Vagina (tissue), 2 donors: ENCODE measurements at regions not wholly inside any gene's neighbourhood (a gene's known extent, or its start where the extent isn't known, plus 50 kb on each side); places are given as distances from the start of the nearest gene placed in this dataset.

Source experiments
- POLR2AphosphoS5 ChIP-seq, 2 donors: sonication (generic); formaldehyde crosslinking; IDR thresholded peaks; one replicate each; pipeline ENCODE4 v1.9.0; 2017; ENCODE audit warnings: antibody characterized with exemption in 2 of 2, mild to moderate bottlenecking in 2 of 2, low read depth in 1 of 2; ENCODE audit not compliant: insufficient read depth in 1 of 2
- TF ChIP-seq, protein P1 (sequence below), 3 experiments: fragments of 450-650 bp in 2 of 3; fragments of 200-600 bp in 1 of 3; sonication (generic) in 1 of 3; IDR thresholded peaks; one replicate each; pipeline ENCODE4 v1.5.1; 2017 to 2019; ENCODE audit warnings: antibody characterized with exemption in 3 of 3, mild to moderate bottlenecking in 2 of 3, moderate library complexity in 2 of 3

GRCh38 chr9:126162611-126163381 is 163.8 kb upstream of the MVB12B start:
- TF ChIP-seq POLR2AphosphoS5 (IDR thresholded peaks at IDR 0.05; ENCODE audit: insufficient read depth in 1 of 2, low read depth in 1 of 2) = no peak
- TF ChIP-seq, protein P1, sequence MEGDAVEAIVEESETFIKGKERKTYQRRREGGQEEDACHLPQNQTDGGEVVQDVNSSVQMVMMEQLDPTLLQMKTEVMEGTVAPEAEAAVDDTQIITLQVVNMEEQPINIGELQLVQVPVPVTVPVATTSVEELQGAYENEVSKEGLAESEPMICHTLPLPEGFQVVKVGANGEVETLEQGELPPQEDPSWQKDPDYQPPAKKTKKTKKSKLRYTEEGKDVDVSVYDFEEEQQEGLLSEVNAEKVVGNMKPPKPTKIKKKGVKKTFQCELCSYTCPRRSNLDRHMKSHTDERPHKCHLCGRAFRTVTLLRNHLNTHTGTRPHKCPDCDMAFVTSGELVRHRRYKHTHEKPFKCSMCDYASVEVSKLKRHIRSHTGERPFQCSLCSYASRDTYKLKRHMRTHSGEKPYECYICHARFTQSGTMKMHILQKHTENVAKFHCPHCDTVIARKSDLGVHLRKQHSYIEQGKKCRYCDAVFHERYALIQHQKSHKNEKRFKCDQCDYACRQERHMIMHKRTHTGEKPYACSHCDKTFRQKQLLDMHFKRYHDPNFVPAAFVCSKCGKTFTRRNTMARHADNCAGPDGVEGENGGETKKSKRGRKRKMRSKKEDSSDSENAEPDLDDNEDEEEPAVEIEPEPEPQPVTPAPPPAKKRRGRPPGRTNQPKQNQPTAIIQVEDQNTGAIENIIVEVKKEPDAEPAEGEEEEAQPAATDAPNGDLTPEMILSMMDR (IDR thresholded peaks at IDR 0.05) = no peak
